Coronary artery (tissue), 2 donors: ENCODE measurements at regions not wholly inside any gene's neighbourhood (a gene's known extent, or its start where the extent isn't known, plus 50 kb on each side); places are given as distances from the start of the nearest gene placed in this dataset.

Experiments used
- DNase-seq: peaks from one replicate; pipeline ENCODE4 v3.0.0-alpha.2; 2017; ENCODE audit warnings: low spot score
- H3K27ac ChIP-seq, 2 donors: fragments of 200-600 bp; sonication (generic); one replicate each; pipeline ENCODE4 v1.5.1; 2016 to 2019
- H3K4me3 ChIP-seq: fragments of 200-600 bp; sonication (generic); 2 replicates; pipeline ENCODE4 v1.5.1; 2016; ENCODE audit warnings: mild to moderate bottlenecking, moderate library complexity
- TF ChIP-seq, protein P1 (sequence below): fragments of 200-600 bp; sonication (generic); IDR thresholded peaks from one replicate; pipeline ENCODE4 v1.5.1; 2019; ENCODE audit warnings: antibody characterized with exemption

DNA sequence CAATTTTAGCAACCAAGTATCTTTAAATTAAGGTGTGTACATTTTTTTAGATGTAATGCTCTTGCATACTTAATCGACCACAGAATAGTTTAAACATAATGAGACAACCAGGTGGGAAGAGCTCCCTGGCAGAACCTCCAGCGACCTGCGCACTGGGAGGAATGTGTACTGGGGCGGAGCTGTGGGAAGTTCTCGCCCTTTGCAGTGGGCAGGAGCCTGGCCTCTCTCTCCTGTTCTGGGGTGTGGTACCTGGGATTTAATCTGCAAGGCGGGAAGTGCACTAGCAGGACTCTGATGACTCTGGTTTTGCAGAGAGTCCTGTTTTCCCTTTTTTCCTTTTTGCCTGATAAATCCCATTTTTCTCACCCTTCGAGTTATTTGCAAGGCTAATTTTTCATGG lies 150.7 kb downstream of the SLC28A3 start:
- H3K27ac ChIP-seq, result no peak overlapping the region
- no peak for DNase-seq
- TF ChIP-seq, protein P1, sequence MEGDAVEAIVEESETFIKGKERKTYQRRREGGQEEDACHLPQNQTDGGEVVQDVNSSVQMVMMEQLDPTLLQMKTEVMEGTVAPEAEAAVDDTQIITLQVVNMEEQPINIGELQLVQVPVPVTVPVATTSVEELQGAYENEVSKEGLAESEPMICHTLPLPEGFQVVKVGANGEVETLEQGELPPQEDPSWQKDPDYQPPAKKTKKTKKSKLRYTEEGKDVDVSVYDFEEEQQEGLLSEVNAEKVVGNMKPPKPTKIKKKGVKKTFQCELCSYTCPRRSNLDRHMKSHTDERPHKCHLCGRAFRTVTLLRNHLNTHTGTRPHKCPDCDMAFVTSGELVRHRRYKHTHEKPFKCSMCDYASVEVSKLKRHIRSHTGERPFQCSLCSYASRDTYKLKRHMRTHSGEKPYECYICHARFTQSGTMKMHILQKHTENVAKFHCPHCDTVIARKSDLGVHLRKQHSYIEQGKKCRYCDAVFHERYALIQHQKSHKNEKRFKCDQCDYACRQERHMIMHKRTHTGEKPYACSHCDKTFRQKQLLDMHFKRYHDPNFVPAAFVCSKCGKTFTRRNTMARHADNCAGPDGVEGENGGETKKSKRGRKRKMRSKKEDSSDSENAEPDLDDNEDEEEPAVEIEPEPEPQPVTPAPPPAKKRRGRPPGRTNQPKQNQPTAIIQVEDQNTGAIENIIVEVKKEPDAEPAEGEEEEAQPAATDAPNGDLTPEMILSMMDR, result no peak
- H3K4me3 ChIP-seq, result no peak overlapping the region

DNA sequence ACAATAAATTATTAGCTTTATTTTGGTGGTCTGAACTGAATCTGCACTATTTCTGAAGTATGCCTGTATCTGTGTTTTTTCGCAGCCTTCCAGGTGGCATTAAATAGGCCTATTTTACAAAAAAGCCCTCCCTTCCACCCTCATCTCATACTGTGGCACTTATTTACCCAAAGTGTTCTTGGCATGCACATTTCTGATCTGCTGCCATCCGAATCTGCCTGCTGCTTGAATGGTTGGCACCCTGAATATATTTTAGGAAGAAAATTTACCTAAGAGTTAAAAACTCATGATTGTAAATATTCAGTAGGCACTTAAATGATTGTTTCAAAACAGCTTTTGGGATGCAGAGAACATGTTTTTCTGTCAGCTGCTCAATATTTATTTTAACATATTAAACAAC lies 150.1 kb downstream of the SLC28A3 start:
- Histone ChIP-seq H3K4me3 (no peak overlapping the region), H3K27ac (no peak overlapping the region)
- DNase-seq, result no peak
- TF ChIP-seq, protein P1, result no peak

DNA sequence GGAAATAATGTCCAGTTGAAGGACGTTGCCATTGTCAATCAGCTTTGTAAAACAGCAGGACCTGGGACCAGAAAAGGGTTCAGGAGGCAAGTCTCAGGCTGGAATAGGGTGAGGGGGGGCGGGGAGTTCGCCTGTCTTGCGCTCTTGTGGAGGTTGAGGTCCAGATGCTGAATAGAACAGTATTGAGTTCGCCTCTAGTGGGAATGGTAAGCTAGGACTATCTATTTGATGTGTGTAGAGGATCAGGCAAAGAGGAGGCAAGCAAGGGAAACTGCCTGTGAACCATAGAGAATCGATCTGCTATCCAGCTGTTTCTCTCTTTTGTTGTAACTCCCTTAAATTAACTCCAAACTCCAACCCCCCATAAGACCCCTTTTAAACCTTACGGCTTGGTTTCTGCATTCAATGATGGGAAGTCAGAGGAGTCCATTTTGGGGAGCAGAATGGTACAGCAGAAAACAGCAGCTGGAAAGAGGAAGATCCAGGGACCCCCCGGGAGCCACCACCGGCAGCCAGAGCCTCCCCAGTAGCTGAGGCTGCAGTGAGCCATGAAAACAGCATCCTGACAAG lies 133.7 kb downstream of the SLC28A3 start:
- no peak for DNase-seq
- TF ChIP-seq, protein P1, result no peak
- Histone ChIP-seq H3K4me3 (no peak overlapping the region), H3K27ac (no peak overlapping the region)

DNA sequence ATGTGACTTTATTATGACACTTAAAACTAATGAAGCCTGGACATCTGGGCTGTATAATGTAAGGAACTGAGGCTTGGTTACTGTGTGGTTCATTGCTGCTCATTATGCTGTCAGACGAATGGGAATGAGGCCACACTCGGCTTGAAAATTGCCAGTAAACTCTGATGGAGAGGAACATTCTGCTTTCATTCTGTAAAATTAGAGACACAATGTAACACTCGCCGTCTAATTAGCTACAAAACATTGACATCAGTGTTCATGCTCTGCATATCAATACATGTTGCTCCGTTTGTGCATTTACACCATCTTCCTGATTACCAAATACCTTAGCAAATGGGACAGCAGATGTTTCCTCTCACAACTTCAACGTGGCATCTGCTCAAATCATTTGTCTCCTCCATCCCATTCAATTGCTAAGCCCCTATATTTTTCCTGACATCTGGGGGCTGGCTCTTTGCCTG lies 133.0 kb downstream of the SLC28A3 start:
- Histone ChIP-seq H3K4me3 (no peak overlapping the region), H3K27ac (no peak overlapping the region)
- no peak for DNase-seq
- TF ChIP-seq, protein P1, result no peak

DNA sequence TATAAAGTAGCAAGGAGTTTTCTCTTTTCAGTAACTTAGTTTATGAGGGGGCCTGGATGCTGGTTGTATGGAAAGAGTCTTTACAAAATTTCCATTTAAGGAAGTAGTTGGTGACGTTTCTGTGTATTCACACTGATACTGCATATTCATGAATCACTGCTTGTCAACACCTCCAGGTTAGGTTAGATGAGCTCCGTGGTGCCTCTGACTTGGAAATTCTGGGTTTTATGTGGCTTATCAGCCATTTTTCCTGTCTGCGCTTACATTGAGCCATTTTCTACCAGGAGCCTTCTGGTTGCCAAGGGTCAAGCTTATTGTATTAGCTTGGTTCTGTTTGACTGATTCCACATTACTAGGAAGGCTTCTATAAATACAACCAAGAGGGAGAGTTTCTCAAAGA lies 128.3 kb downstream of the SLC28A3 start:
- H3K4me3 ChIP-seq, result no peak overlapping the region

DNA sequence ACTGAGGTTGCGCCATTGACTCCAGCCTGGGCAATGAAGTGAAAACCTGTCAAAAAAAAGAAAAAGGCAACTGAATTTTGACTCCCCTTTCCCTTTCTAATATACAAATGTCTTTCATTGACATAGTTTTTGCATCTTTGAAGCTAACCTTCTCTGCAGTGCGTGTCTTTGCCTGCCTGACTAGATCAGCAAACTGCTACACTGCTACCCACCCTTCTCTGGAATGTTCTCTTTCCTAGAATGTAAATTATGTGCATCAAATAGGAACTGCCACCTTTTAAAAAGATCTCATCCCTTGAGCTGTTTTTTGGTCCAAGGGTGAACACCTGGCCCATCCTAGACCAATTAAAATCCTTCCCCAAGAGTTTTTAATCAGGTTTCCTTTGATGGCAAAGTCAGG lies 127.6 kb downstream of the SLC28A3 start:
- Histone ChIP-seq H3K27ac (no peak overlapping the region), H3K4me3 (no peak overlapping the region)
- no peak for DNase-seq
- TF ChIP-seq, protein P1, result no peak

More for the DNA sequence above, 128.3 kb downstream of the SLC28A3 start:
- no peak for DNase-seq
- TF ChIP-seq, protein P1, result no peak
- H3K27ac ChIP-seq, result no peak overlapping the region

DNA sequence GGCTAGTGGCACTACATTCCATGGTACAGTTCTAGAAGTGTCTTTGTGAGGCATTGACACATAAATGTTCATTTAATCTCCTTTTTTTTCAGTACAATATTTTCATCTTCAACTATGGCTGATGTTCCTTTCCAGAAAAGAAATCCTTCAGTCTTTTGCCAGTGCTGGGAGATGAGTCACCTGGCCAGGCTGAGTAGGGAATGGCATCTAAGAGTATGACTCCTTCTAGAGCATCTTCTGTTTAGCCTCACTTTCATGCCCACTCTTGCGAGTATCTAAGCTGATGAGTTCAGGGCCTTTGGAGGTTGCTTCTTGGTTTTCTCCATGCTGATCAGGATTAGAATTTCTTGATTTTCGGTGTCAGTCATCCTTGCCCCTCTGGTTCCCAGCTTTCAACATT lies 124.4 kb downstream of the SLC28A3 start:
- TF ChIP-seq, protein P1, result no peak
- no peak for DNase-seq
- H3K27ac ChIP-seq, result no peak overlapping the region
- no peak overlapping the region for H3K4me3 ChIP-seq
